ENCODE measurements at regions not wholly inside any gene's neighbourhood (a gene's known extent, or its start where the extent isn't known, plus 50 kb on each side); places are given as distances from the start of the nearest gene placed in this dataset.

GRCh38 chr3:193964517-193964880 lies 171.4 kb upstream of the HES1 start:
- TF ChIP-seq CTCF (IDR thresholded peaks at IDR 0.05) (no peak), EP300 (IDR thresholded peaks at IDR 0.05) (no peak)

Data from stomach (tissue), 4 donors.